HG03066 (cell line): ENCODE measurements at regions not wholly inside any gene's neighbourhood (a gene's known extent, or its start where the extent isn't known, plus 50 kb on each side); places are given as distances from the start of the nearest gene placed in this dataset.

Experiments used
- ATAC-seq: cut with Tn5 transposase; IDR thresholded peaks from one replicate; pipeline ENCODE4 v1.9.1; 2021; ENCODE audit warnings: low read depth; ENCODE audit not compliant: unreplicated experiment

- ATAC-seq = no peak
These were observed 2115.0 kb downstream of the MAT2B start for GRCh38 chr5:165620394-165620793.

GRCh38 chr5:165622864-165623536 is 2117.6 kb downstream of the MAT2B start:
- no peak for ATAC-seq

DNA sequence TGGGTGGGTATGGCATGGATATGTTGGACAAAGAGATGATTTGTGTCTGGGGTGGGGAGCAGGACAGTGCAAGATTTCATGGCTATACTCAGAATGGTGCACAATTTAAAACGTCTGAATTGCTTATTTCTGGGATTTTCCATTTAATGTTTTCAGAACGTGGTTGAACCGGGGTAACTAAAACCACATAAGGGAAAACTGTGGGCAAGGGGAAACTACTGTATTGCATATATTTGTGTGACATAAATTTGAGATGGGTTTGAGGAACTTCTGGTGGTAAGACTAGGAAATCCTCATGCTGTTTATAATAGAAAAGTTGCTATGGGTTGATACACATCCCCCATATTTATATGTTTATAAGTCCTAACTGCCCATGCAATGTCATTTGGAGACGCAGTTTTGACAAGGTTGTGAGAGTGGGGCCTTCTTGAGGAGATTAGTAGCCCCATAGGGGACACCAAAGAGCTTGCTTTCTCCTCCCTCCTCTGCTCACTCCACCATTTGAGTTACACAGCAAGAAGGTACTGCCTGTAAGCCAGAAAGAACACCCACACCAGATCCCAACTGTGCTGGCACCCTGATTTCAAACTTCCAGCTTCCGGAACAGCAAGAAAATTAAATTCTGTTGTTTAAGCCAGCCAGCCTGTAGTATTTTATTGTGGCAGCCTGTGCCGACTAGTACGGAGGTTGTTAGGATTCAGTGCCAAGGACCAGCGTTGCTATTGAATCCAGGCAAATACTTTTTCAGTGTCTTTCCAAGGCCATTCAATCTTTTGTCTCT is 2118.9 kb downstream of the MAT2B start:
- ATAC-seq = no peak

DNA sequence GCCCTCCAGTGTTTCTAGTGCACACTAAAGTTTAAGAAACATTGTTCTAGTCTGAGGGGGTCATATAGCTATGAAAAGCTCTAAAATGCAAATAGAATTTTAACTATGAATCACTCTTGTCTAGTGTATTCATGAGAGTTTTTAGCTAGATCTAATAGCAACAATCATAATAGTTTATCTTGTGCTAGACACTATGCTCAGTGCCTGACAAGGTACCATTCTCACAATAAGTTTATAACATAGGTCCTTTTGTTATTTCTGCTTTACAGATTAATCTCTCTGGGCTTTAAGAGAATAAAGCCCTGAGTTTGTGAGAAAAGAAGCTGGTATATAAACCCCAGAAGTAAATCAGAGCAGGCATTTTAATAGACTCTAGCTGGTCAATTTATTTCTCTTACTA is 2120.7 kb downstream of the MAT2B start:
- no peak for ATAC-seq

- no peak for ATAC-seq
These were observed 2122.2 kb downstream of the MAT2B start for GRCh38 chr5:165627548-165628170.

- ATAC-seq = peak; percentile 81
These were observed 2124.9 kb downstream of the MAT2B start for GRCh38 chr5:165630261-165630778.

DNA sequence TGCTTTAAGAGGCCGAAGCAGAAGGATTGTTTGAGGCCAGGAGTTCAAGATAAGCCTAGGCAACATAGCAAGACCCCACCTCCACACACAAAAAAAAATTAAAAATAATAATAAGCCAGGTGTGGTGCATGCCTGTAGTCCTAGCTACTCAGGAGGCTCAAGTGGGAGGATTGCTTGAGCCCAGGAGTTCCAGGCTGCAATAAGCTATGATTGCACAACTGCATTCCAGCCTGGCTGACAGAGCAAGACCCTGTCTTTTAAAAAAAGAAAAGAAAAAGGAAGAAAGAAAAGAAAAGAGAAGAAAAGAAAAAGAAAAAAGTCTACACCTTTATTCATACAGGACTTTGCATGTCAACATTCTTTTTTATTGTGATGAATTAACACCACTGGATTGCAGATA is 2125.8 kb downstream of the MAT2B start:
- ATAC-seq = no peak

DNA sequence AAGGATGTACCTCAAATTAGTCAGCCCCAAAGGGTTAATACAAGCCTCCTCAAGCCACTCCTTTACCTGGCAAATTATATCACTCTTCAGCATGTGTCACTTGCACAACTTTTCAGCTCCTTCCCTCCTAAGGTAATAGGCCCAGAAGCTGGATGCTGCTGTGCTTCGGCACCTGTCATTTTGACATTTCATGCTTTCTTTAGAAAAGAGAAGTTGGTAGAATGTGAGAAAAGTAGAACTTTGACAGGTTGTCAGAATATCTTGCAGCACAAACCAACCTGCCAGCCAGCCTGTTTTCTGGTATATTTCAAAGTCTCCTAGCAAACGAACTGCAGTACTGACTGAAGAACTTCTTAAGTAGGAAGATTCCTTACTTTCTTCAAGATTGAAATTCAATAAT is 2136.9 kb downstream of the MAT2B start:
- no peak for ATAC-seq

GRCh38 chr5:165665735-165666400 is 2160.4 kb downstream of the MAT2B start:
- ATAC-seq = no peak

DNA sequence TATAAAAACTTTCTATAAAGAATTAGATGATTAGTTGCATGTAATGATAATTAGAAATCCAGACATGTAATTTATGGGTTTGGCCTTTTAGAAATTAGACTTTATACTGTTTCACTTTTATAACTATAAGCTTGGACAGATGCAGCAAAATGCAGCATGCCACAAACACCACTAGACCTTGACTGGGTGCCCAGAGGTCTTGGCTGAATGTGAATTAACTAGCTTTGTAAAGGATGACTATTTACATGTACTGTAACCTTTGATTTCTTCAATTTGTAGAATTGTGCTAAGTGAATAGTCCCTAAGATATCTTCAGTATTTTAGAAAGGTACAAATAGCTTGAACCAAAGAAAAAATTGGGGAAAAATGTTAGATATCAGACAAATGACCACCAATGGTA is 2168.1 kb downstream of the MAT2B start:
- no peak for ATAC-seq

DNA sequence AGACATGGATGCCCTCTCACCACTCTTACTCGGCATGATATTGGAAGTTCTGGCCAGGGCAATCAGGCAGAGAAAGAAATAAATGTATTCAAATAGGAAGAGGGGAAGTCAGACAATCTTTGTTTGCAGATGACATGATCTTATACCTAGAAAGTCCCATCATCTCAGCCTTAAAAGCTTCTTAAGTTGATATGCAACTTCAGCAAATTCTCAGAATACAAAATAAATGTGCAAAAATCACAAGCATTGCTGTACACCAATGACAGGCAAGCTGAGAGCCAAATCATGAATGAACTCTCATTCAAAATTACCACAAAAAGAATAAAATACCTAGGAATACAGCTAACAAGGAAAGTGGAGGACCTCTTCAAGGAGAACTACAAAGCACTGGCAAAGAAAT is 2190.4 kb downstream of the MAT2B start:
- no peak for ATAC-seq

- no peak for ATAC-seq
These were observed 2200.5 kb downstream of the MAT2B start for GRCh38 chr5:165705960-165706359.

- ATAC-seq = no peak
These were observed 2206.6 kb downstream of the MAT2B start for GRCh38 chr5:165712011-165712410.

GRCh38 chr5:165714598-165714997 is 2209.2 kb downstream of the MAT2B start:
- ATAC-seq = no peak

DNA sequence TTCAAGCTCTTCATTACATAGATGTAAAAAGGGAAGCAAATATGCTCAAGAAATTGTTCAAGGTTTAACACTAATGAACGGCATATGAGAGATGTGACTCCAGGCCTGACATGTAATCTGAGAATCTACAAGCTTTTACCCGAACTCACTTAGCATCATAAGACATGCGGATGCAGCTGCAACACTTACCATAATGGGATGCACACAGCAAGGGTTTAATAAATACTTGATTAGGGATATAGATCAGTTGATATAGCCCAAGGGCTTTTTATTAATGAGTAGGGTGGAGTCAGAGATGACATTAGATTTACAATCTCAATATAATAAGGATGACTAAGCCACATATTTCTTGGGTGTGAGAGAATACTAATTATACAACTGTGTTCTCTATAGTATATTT is 2215.5 kb downstream of the MAT2B start:
- ATAC-seq = no peak

- no peak for ATAC-seq
These were observed 2217.0 kb downstream of the MAT2B start for GRCh38 chr5:165722401-165722800.

DNA sequence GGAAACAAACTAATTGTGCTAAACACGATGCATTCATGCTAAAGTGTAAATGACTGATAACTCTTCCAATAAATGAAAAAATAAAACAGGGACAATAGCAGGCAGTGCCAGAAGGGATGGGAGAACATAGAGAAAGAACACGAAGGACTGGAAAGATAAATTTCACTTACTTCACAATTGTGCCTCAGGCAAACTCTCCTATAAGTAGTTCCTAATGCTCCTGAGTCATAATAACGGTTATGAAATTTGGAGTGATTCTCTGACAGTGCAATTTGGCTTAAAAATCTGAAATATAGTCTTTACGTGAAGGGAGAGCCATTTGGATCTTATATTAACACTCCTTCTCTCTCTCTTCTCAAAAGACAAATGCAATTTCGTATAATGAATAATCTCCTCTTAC is 2218.5 kb downstream of the MAT2B start:
- ATAC-seq = no peak

GRCh38 chr5:165728425-165728824 is 2223.0 kb downstream of the MAT2B start:
- ATAC-seq = no peak

GRCh38 chr5:165735388-165735787 is 2230.0 kb downstream of the MAT2B start:
- ATAC-seq = no peak

- ATAC-seq = no peak
These were observed 2233.8 kb downstream of the MAT2B start for GRCh38 chr5:165739079-165739741.
